HG03571 (cell line): ENCODE measurements at regions not wholly inside any gene's neighbourhood (a gene's known extent, or its start where the extent isn't known, plus 50 kb on each side); places are given as distances from the start of the nearest gene placed in this dataset.

ENCODE experiments used
- ATAC-seq: cut with Tn5 transposase; IDR thresholded peaks from one replicate; pipeline ENCODE4 v1.9.1; 2021; ENCODE audit not compliant: unreplicated experiment

DNA sequence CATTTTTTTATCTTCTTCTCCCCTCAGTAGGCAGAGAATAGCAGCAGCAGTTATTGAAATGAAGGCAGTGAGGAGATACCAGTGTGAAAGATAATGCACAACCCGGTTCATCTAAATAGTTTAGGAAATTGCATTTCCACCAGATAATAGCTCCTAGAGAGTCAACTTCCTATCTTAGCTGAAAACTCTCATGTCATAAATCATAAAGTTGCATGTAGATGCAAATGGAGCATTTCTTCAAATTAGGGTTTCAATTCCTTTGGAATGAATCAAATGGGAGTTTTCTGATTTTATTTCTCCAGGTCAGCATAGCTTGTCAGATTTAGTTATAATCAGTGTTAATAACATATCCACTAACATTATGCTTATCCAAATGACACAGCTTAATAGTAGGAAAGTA is 335.3 kb downstream of the CNTNAP4 start:
- no peak for ATAC-seq

DNA sequence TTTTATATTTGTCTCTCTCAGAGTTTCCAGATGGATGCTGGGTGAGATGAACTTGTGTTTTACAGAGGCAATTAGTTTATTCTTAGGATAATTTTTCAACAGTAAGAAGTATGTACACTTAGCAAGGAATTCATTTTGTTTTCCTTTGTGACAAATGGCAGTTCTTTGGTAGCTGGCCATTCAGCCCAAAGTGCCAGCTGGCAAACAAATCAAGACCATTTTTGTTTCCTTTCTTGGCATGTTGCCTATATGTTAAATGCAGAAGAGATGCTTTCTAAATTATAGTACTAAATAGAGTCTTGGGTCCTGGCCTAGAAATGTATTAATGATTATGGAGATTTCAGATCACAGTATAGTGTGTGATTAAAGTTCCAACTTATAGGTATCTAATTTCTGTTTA is 337.1 kb downstream of the CNTNAP4 start:
- no peak for ATAC-seq

GRCh38 chr16:76622876-76623275 is 345.7 kb downstream of the CNTNAP4 start:
- ATAC-seq, result no peak

DNA sequence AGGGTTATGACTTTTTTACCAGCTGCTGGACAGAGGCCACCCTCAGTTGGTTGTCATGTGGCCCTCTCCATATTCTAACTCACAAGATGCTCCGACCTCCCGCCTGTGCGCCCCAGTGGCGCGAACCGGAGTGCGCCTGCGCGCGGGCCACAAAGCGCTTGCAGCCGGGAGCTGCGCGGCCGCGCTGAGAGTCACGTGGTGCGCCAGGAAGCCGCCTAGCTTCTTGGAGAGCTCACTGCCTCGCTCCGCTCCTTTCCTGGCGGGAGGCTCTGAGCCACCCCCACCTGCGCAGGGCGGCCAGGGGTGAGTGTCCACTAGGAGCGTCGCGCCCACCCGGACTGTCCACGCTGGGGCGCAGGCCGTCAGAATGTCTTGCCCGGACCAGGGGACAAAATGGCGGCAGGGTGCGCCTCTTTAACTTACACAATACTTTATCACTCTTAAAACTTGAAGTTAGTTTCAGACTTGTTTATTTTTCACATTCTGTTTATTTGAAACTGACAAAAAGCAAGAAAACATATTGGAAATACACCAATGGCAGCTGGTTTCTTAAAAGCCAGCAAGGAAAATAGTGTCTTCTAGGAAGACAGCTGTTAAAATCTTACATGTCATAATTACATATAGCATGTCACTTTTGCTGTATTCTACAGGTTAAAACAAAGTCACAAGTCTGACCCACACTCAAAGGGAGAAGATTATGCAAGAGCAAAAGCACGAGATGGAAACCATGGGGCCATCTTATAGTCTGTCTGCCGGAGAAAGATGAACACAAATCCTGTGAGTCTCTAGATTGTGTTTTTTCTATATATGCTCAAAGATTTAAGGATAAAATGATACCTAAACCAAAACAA is 357.9 kb downstream of the CNTNAP4 start:
- ATAC-seq, result no peak

GRCh38 chr16:76639685-76640289 is 362.6 kb downstream of the CNTNAP4 start:
- no peak for ATAC-seq

- no peak for ATAC-seq
Measured at GRCh38 chr16:76650582-76650981, 373.4 kb downstream of the CNTNAP4 start.

GRCh38 chr16:76653390-76654026 is 376.3 kb downstream of the CNTNAP4 start:
- no peak for ATAC-seq

DNA sequence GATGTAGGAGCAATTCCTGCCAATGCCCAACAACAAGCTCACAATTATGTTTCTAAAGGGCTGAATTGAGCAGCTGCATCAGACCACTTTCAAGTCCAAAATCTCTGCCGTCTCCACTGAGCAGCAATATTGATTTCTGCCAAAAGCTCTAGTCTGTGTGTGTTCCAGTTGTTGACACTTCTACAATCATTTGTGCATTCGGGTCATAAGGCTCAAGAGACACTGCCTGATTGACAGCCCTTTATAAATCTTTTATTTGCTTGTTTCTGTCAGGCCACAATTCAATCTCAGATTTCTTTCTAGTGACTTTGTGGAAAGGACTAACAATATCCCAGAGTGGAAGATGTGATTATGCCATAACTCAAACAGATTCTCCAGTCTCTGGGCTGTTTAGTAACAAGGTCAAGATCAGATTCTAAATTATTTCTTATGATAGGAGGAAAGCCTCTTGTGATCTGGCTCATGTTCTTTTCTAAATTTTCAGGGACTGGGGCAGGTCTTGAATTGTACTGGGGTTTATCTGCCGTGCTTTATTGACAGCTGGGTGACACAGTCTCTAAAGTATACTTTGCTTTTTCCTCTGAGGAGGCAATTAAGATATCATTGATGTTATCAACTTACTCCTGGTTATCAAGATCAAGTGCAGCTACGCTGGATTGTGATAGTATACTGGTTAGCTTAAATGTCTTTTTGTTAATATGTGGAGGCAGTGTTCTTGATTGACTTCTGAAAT is 377.1 kb downstream of the CNTNAP4 start:
- ATAC-seq, result no peak

- ATAC-seq, result no peak
Measured at GRCh38 chr16:76656994-76657393, 379.8 kb downstream of the CNTNAP4 start.

DNA sequence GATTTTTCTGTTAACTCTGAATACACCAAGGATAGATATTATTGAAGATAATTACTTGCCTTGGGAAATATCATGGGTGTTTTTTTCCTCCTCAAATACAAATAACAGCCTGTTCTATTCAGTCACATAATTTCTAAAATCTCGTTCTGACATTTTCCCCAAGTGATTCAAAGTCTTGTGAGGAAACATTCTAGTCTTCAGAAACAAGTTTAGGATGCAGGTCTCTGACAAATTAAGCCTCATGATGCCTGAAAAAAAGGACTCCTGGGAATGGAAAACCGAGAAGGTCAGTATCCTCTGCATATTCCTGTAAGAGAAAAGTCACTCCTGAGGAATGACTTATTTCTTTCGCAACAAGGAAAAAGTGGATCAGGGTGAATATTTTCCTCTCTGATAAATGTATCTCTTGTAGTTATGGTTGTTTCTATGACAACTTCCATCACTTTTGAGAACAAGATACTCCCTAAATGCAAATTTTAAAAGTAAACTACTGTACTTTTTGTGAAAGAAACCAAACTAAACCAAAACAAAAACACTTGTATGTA is 384.6 kb downstream of the CNTNAP4 start:
- ATAC-seq, result no peak

- ATAC-seq, result no peak
Measured at GRCh38 chr16:76665571-76666275, 388.5 kb downstream of the CNTNAP4 start.

- no peak for ATAC-seq
Measured at GRCh38 chr16:76668207-76668725, 391.1 kb downstream of the CNTNAP4 start.

- no peak for ATAC-seq
Measured at GRCh38 chr16:76669288-76669687, 392.1 kb downstream of the CNTNAP4 start.

DNA sequence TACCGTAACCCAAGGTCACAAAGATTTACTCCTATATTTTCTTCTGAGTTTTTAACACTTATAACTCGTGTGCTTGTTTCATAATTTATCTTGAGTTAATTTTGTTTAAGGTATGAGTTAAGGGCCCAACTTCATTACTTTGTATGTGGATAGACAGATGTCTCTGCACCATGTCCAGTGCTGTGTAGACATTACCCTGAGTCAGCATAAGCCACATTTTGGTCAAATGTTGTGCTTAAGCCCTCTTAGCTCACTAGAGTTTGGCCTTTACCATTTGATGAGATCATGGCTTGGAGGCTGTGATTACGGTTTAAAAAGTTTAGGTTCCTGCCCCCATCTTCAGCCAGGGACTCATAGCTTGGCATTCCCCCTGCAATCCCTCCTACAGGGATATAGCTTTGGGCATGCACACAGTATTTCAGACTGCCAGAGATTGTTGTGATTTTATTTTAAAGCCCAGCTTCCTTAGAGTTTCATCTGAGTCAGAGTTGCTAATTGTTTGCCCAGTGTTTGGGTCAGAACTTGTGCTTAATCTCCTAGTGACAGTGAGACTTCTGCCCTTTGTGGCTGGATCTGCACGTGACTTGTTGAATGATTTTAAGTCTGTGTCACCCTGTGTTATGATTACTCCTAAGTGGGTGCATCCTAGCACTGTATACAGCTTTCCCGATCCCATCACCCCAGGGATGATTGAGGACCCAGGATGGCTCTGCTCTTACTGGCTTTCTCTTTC is 393.1 kb downstream of the CNTNAP4 start:
- ATAC-seq, result no peak

DNA sequence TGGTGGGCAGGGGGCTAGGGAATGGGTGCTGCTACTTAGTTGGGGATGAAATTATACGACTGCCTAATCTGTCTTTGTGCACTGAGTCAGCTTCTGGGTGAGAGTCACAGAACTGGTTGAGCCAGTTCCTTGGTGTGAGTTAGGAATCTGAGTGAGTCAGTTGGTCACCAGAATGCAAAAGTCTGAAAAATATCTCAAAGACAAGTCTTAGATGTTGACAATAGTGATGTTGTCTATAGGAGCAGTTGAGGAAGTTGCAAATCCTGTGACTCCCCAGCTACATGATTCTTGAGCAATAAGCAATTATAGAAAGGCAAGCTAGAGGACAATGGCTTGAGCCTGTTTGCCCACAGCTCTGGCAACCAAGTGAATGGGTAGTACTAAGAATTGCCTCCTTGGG is 399.2 kb downstream of the CNTNAP4 start:
- no peak for ATAC-seq

DNA sequence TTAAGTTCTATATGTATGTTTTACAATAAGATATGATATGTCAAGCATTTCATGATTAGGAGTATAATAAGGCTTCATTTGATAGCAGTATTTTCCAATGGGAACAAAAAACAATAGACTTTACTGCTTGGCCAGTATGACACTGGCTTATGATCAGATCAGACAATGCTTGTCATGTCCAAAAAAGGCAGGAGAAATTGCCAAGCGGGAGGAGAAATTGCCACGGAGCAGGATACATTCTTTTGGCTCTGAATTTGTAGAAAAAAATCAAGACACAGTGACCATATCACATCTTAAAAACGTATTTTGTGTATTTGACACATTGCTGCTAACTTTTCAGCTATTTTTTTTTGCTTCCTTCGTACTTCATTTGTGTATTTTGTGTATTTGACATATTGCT is 404.1 kb downstream of the CNTNAP4 start:
- no peak for ATAC-seq

DNA sequence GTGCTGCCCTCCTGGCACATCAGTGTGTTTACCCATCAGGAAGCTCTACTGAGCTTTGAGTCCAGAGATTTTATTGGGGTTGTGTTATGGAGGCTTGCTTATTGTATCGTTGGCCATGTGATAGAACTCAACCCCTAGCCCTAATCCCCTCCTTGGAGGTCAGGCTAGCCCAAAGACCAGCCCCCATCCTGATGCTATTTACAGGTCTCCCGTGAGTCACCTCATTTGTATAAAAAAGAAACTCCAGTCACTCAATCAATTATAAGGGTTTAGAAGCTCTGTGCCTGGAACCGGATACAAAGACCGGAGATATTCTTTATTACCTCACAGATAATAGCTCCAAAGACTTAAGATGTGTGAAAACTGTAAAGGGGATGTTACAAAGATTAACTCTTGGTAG is 405.9 kb downstream of the CNTNAP4 start:
- no peak for ATAC-seq

GRCh38 chr16:76696876-76697275 is 419.7 kb downstream of the CNTNAP4 start:
- no peak for ATAC-seq

- ATAC-seq, result no peak
Measured at GRCh38 chr16:76705892-76706291, 428.7 kb downstream of the CNTNAP4 start.

DNA sequence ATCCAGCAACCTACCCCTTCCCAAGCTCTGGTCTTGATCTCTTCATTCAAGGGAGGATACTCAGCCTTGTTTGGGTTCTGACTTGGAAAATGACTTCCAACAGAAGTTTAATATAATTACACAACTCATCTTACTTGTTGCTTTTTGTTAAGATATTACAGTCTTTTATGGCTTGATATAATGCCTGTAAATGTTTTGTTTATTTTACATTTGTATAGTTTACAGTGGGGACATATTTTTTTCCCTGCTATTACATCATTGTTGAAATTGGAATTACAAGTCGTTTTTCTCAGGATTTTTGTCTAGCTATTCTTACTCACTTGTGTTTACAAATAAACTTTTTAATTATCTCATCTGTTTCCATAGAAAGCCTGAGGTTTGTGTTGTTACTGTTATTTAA is 436.0 kb downstream of the CNTNAP4 start:
- no peak for ATAC-seq
